ENCODE measurements at regions not wholly inside any gene's neighbourhood (a gene's known extent, or its start where the extent isn't known, plus 50 kb on each side); places are given as distances from the start of the nearest gene placed in this dataset.
"Not testable (repeated sequence)": the region's sequence is repeated elsewhere in the genome, so short reads cannot be mapped to it uniquely, and the experiment has no call there.

- Histone ChIP-seq H3K4me1 (no peaks in the 10 kb centered on the region), H3K9me3 (no peaks in the 10 kb centered on the region), H3K9ac (ENCODE audit: low read depth in 2 of 2, low read length in 2 of 2) (no peak overlapping the region), H3K36me3 (no peaks in the 10 kb centered on the region), H3K27ac (no peak overlapping the region), H3K4me3 (no peak overlapping the region), H3K27me3 (no peaks in the 10 kb centered on the region)
- TF ChIP-seq, protein P1, sequence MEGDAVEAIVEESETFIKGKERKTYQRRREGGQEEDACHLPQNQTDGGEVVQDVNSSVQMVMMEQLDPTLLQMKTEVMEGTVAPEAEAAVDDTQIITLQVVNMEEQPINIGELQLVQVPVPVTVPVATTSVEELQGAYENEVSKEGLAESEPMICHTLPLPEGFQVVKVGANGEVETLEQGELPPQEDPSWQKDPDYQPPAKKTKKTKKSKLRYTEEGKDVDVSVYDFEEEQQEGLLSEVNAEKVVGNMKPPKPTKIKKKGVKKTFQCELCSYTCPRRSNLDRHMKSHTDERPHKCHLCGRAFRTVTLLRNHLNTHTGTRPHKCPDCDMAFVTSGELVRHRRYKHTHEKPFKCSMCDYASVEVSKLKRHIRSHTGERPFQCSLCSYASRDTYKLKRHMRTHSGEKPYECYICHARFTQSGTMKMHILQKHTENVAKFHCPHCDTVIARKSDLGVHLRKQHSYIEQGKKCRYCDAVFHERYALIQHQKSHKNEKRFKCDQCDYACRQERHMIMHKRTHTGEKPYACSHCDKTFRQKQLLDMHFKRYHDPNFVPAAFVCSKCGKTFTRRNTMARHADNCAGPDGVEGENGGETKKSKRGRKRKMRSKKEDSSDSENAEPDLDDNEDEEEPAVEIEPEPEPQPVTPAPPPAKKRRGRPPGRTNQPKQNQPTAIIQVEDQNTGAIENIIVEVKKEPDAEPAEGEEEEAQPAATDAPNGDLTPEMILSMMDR (IDR thresholded peaks at IDR 0.05): no peak
- intact Hi-C loops (cut with DNase I): no loop called here
- no peak for DNase-seq
Observed at GRCh38 chr2:143839456-143839855, 680.5 kb downstream of the ZEB2 start.

- H3K9me3 ChIP-seq; H3K27ac ChIP-seq; H3K4me3 ChIP-seq; H3K4me1 ChIP-seq; H3K27me3 ChIP-seq; H3K9ac ChIP-seq (ENCODE audit: low read depth in 2 of 2, low read length in 2 of 2); intact Hi-C loops (cut with DNase I); DNase-seq; H3K36me3 ChIP-seq: not testable (repeated sequence)
Observed at GRCh38 chr2:143837055-143837454, 682.9 kb downstream of the ZEB2 start.

DNA sequence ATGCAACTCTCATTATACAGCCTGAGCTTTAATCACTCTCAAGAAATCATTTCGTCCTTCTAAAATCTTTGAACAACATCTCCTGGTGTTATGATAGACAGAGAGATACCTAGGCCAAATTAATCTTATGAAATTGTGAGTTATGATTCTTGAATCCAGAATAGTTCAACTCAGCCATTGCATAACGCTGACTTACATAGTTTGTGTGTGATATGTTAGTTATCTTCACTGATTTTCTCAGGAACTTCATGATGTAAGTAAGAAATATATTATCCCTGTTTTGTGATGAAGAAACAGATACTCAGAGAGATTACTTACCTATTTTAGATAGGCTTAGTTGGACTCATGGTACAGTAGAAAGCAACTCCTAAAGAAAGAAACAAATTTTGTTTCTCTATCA, 684.4 kb downstream of the ZEB2 start:
- Histone ChIP-seq H3K36me3 (no peaks in the 10 kb centered on the region), H3K9ac (ENCODE audit: low read depth in 2 of 2, low read length in 2 of 2) (no peak overlapping the region), H3K4me1 (no peaks in the 10 kb centered on the region), H3K9me3 (no peaks in the 10 kb centered on the region), H3K27ac (no peak overlapping the region), H3K4me3 (no peak overlapping the region), H3K27me3 (no peaks in the 10 kb centered on the region)
- no peak for DNase-seq
- TF ChIP-seq, protein P1 (IDR thresholded peaks at IDR 0.05): no peak
- intact Hi-C loops (cut with DNase I): no loop called here

DNA sequence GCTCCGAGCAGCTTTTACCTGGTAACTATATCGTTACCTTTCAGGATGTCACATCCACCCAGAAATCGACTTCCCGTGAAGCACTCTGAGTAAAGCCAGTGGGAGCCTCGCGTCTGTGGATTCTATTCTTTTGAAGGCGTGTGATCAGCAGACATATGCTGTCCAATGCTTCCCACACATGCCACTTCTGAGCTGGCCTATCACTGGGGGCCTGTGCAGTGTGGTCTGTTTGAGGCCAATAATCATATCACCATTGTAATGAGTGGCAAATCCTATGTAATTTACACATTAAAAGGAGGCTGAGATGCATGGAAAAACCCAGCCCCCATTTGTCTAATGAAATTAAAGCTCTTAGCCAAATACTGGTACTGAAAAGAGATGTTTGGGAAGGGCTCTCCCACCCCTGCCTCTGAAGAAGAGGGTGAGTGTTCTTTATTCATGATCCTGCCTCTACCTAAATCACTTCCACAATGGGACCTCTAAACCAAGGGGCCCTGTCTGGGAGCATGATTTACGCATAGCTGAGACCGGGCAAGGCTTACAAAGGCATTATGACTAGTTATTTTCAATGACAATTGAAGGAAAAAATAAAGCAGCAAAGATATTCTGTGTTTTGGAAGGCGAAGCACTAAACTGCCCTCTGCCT, 686.8 kb downstream of the ZEB2 start:
- H3K4me3 ChIP-seq: no peak overlapping the region
- no peaks in the 10 kb centered on the region for H3K4me1 ChIP-seq
- no peaks in the 10 kb centered on the region for H3K9me3 ChIP-seq
- TF ChIP-seq, protein P1 (IDR thresholded peaks at IDR 0.05): no peak
- H3K36me3 ChIP-seq: no peaks in the 10 kb centered on the region
- no peak overlapping the region for H3K9ac ChIP-seq (ENCODE audit: low read depth in 2 of 2, low read length in 2 of 2)
- H3K27me3 ChIP-seq: no peaks in the 10 kb centered on the region
- no peak for DNase-seq
- intact Hi-C loops (cut with DNase I): no loop called here
- H3K27ac ChIP-seq: no peak overlapping the region

DNA sequence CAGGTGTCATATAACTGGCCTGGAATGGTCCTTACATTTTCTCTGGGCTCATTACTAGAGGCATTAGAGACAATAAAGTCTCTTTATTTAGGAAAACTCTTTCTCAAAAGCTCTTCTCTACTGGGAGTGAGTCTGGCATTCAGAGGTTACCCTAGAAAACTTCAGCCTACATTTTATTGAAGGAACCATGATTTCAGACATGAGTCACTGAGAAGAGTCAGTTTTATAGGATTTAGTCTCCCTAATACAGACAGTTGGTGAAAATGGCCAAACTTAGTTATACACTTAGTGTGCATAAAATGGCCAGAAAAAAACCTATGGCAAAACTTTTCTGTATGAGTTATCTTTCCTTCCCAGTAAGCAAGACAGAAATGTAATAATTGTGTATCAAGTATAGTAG, 689.4 kb downstream of the ZEB2 start:
- TF ChIP-seq, protein P1 (IDR thresholded peaks at IDR 0.05): no peak
- intact Hi-C loops (cut with DNase I): no loop called here

DNA sequence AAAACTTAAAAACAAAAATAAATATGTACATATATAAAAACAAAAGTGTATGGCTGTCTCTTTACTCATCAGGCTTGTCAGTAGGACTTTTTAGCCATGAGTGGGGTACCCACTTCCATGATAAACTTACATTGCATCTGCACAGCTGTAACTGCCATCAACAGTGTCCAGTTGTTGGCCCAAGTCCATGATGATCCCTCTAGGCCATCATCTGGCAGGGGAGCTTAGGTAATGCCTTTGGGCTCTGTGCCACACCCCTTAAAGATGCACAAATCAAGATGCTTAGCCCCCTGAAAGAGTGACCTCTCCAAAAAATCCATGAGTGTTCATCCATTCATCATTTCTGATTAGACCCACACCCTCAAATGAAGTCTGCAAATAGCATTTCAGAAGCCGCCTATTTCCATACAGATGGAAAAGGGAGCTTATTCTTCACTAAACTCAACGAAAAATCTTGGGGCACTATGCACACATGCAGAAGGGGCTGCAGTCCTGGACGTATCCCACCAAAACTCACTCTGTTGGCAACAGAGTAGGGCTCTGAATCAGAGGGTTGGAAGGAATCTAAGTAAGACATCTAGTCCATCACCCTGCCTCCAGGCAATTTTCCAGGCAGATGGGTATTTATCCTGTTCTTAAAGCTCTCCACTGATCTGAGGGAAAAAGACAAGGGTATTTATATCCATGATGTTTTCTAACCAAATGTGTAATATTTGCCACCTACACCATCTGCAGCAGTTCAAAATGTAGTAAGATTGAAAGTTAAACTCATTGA, 691.0 kb downstream of the ZEB2 start:
- H3K9me3 ChIP-seq: no peaks in the 10 kb centered on the region
- H3K4me3 ChIP-seq: no peak overlapping the region
- no peaks in the 10 kb centered on the region for H3K4me1 ChIP-seq
- H3K27me3 ChIP-seq: no peaks in the 10 kb centered on the region
- no peak overlapping the region for H3K9ac ChIP-seq (ENCODE audit: low read depth in 2 of 2, low read length in 2 of 2)
- TF ChIP-seq, protein P1 (IDR thresholded peaks at IDR 0.05): no peak
- no peaks in the 10 kb centered on the region for H3K36me3 ChIP-seq
- no peak for DNase-seq
- no peak overlapping the region for H3K27ac ChIP-seq
- intact Hi-C loops (cut with DNase I): no loop called here

More for the DNA sequence above, 689.4 kb downstream of the ZEB2 start:
- Histone ChIP-seq H3K36me3 (no peaks in the 10 kb centered on the region), H3K4me1 (no peaks in the 10 kb centered on the region), H3K4me3 (no peak overlapping the region), H3K9ac (ENCODE audit: low read depth in 2 of 2, low read length in 2 of 2) (no peak overlapping the region), H3K9me3 (no peaks in the 10 kb centered on the region), H3K27ac (no peak overlapping the region), H3K27me3 (no peaks in the 10 kb centered on the region)
- DNase-seq: no peak
